GM12891 (cell line): ENCODE measurements at regions not wholly inside any gene's neighbourhood (a gene's known extent, or its start where the extent isn't known, plus 50 kb on each side); places are given as distances from the start of the nearest gene placed in this dataset.

Experiments
- PAX5 ChIP-seq: IDR thresholded peaks from 2 replicates; pipeline ENCODE4 v1.6.1; 2011; ENCODE audit warnings: low read length, moderate library complexity, mild to moderate bottlenecking; ENCODE audit not compliant: insufficient read depth, severe bottlenecking
- POLR2A ChIP-seq: IDR thresholded peaks from 2 replicates; pipeline ENCODE4 v1.6.1; 2011; ENCODE audit warnings: low read depth, low read length, control low read depth
- POLR2AphosphoS5 ChIP-seq: IDR thresholded peaks from 2 replicates; pipeline ENCODE4 v1.6.1; 2011; ENCODE audit warnings: low read depth, low read length, control low read depth
- TAF1 ChIP-seq: IDR thresholded peaks from 2 replicates; pipeline ENCODE4 v1.6.1; 2011; ENCODE audit warnings: low read depth, low read length, control low read depth

GRCh38 chr6:148271711-148272439 lies 70.8 kb upstream of the SASH1 start:
- TF ChIP-seq POLR2A: no peak
- TF ChIP-seq POLR2AphosphoS5: no peak
- no peak for TF ChIP-seq TAF1
- TF ChIP-seq PAX5: no peak
